ENCODE measurements at regions not wholly inside any gene's neighbourhood (a gene's known extent, or its start where the extent isn't known, plus 50 kb on each side); places are given as distances from the start of the nearest gene placed in this dataset.
"Not testable (repeated sequence)": the region's sequence is repeated elsewhere in the genome, so short reads cannot be mapped to it uniquely, and the experiment has no call there.

DNA sequence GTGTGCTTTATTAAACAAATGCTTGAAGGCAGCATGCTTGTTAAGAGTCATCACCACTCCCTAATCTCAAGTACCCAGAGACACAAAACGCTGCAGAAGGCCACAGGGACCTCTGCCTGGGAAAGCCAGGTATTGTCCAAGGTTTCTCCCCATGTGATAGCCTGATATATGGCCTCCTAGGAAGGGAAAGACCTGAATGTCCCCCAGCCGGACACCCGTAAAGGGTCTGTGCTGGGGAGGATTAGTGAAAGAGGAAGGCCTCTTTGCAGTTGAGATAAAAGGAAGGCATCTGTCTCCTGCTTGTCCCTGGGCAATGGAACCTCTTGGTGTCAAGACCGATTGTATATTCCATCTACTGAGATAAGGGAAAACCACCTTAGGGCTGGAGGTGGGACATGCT is 159.7 kb downstream of the ADRA2C start:
- not testable (repeated sequence) for FAIRE-seq; DNase-seq (ENCODE audit: low spot score)

DNA sequence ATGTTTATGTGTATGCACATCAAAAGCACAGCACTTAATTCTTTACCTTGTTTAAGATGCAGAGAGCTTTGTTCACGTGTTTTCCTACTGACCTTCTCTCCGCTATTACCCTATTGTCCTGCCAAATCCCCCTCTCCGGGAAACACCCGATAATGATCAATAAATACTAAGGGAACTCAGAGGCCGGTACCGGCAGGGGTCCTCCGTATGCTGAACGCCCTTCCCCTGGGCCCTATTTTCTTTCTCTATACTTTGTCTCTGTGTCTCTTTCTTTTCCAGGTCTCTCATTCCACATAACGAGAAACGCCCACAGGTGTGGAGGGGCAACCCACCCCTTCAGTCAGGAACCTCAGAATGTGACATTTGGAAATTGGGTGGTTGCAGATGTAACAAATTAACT is 160.1 kb downstream of the ADRA2C start:
- not testable (repeated sequence) for FAIRE-seq; DNase-seq (ENCODE audit: low spot score)

DNA sequence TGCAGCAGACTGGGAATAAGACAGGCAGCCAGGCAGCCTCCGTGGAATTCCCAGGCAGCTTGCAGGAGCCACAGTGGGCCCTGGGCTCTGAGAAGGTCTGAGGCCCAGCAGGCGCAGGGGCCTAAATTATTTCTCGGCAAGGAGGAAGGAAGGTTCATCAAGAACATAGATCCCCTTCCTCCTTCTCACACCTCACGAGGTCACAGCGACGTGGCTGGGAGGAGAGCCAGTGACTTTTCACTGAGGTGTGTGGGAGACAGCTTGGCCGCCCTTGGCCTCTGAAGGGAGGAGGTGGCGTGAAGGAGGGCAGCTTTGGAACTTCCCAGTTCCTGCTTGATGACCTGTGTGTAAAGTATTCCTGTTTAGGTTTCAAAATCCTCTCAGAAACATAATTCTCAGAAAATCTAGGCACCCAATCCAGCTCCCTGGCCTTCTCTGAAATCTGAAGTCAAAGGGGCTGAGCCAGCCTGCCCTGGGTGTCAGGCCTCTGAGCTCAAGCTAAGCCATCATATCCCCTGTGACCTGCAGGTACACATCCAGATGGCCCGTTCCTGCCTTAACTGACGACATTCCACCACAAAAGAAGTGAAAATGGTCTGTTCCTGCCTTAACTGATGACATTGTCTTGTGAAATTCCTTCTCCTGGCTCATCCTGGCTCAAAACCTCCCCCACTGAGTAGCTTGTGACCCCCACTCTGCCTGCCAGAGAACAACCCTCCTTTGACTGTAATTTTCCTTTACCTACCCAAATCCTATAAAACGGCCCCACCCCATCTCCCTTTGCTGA is 161.0 kb downstream of the ADRA2C start:
- DNase-seq (ENCODE audit: low spot score); FAIRE-seq: not testable (repeated sequence)

GRCh38 chr4:3929431-3929830 is 163.2 kb downstream of the ADRA2C start:
- FAIRE-seq; DNase-seq (ENCODE audit: low spot score): not testable (repeated sequence)

GRCh38 chr4:3932734-3933133 is 166.5 kb downstream of the ADRA2C start:
- FAIRE-seq; DNase-seq (ENCODE audit: low spot score): not testable (repeated sequence)

DNA sequence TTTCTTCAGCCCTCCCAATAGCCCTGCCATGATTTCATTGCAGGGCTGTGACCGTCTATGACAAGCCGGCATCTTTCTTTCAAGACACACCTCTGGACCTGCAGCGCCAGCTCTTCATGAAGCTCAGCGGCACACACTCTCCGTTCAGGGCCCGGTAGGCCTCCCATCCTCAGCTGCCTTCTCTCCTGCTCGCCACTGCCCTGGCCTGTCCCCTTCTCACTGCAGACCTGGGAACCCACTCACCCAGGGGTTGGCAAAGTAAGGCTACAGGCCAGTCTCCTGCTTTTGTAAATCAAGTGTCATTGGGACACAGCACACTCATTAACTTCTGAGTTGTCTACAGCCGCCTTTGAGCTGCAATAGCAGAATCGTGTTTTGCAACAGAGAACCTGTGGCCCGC is 169.2 kb downstream of the ADRA2C start:
- not testable (repeated sequence) for DNase-seq (ENCODE audit: low spot score); FAIRE-seq

DNA sequence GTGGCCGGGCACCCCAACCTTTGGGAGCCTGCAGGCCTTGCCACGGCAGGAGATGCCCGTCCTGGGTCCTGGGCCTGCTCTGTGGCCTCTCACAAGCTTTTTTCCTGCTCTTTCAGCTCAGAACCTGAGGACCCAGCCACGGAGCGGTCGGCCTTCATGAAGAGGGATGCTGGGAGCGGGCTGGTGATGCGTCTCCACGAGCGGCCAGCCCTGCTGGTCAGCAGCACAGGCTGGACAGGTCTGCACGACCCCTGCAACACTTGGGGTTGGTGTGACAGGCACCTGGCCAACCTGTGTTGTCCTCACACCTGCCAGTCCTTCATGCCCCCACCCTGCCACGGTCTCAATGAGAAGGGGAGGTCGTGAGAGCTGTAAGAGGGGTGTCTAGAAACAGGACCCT is 170.0 kb downstream of the ADRA2C start:
- no peak for FAIRE-seq
- no peak for DNase-seq (ENCODE audit: low spot score)

- FAIRE-seq; DNase-seq (ENCODE audit: low spot score): not testable (repeated sequence)
Observed at GRCh38 chr4:3937849-3938562, 171.8 kb downstream of the ADRA2C start.

DNA sequence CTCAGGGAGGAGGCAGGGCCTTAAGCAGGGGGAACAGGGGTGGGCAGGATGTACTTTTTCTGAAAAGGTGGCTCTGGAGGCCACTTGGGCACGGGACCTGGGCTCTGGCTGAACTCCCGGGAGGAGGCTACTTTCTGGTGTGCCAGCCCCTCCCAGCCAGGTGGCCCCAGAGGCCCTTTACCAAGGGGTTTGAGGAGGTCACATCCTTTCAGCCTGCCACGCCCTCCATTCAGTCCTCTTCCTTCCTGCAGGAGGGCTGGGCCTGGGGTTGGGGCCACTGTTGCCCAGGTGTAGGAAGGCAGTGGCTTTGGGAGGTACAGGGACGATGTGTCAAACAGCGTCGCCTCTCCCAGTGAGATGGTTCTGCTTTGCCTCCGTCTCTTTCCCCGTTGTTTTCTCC is 172.5 kb downstream of the ADRA2C start:
- FAIRE-seq; DNase-seq (ENCODE audit: low spot score): not testable (repeated sequence)

- not testable (repeated sequence) for FAIRE-seq; DNase-seq (ENCODE audit: low spot score)
Observed at GRCh38 chr4:3939954-3940591, 173.9 kb downstream of the ADRA2C start.

DNA sequence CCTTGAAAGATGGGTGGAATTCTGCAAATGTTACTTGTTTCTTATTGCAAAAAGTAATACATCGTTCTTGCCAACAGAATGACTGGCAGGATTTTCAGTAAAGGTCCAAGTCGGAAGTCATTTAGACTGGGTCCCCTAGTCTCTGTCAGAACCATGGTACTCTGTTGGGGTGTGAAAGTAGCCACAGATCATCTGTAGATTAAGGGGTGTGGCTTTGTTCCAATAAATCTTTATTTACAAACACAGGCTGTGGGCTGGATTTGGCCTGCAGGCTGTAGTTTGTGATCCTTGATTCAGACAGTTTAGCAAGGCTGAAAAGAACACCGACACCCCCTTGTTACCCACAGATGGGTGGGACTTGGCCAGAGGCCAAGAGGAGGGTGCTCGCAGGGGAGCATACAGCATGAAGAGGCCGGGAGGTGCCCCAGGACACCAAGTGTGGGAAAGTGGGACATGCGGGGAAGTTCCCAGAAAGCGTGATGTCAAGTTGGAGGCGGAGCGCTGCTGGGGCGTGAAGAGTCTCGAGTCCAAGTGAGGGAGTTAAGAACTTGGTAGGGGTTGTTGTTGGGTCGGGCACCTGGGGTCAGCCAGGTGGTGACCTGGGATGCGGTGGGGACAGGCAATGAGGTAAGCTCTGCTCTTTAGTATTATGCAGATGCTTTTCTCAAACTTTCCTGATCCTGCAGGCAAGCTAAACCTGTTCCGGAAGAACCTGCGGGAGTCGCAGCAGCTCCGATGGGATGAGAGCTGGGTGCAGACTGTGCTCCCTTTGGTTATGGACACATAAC is 175.7 kb downstream of the ADRA2C start:
- DNase-seq (ENCODE audit: low spot score); FAIRE-seq: not testable (repeated sequence)

- DNase-seq (ENCODE audit: low spot score), result peak; percentile 14
- not testable (repeated sequence) for FAIRE-seq
Observed at GRCh38 chr4:3942569-3942971, 176.4 kb downstream of the ADRA2C start.

GRCh38 chr4:3943051-3943450 is 176.9 kb downstream of the ADRA2C start:
- DNase-seq (ENCODE audit: low spot score); FAIRE-seq: not testable (repeated sequence)

DNA sequence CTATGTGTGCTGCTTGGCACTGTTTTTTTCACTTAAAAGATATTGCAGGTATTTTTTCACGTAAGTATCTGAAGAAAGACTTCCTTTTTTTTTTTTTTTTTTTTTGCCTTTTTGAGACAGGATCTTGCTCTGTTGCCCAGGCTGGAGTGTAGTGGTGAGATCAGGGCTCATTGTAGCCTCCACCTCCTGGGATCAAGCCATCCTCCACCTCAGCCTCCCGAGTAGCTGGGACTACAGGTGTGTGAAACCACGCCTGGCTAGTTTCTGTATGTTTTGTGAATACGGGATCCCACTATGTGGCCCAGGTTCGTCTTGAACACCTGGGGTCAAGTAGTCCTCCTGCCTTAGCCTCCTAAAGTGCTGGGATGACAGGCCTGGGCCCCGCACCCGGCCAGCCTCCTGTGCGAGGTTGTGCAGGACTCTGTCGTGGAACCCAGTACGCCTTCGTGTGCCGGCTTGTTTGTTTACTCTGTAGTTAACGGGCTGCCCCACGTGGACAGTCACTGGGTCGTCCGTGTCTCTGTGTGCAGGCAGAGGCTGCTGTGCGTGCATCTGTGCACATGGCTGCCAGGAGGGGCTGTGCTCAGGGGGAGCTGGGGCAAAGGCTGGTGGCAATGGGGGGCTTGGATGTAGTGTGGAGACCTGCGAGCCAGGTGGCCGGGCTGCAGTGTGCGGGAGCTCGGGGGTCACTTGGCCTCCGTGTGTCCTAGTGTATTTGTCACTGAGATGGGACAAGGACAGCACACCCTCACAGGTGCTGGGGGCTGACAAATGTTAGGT is 179.5 kb downstream of the ADRA2C start:
- FAIRE-seq, result no peak

GRCh38 chr4:3946553-3946952 is 180.4 kb downstream of the ADRA2C start:
- FAIRE-seq, result not testable (repeated sequence)

More for the DNA sequence above, 179.5 kb downstream of the ADRA2C start:
- no peak for DNase-seq (ENCODE audit: low spot score)

DNA sequence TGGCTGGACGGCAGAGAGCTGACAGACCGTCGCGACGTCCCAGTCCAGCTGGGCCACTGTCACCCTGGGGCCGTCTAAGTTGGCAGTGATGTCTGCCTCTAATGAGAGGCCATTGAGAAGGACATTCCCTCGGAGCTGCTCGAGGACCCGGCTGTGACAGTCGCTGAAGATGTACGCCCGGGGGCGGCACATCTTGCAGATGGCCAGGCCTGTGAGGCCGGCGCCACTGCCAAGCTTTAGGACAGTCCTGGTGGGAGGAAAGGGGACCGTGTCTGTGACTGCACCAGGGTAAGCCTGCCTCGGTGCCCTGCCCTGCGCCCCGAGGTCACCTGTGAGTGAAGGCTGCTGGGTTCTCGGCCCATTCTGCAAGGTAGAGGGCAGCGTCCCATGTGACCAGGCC is 181.6 kb downstream of the ADRA2C start:
- DNase-seq (ENCODE audit: low spot score); FAIRE-seq: not testable (repeated sequence)

More at GRCh38 chr4:3946553-3946952, 180.4 kb downstream of the ADRA2C start:
- DNase-seq (ENCODE audit: low spot score), result not testable (repeated sequence)

DNA sequence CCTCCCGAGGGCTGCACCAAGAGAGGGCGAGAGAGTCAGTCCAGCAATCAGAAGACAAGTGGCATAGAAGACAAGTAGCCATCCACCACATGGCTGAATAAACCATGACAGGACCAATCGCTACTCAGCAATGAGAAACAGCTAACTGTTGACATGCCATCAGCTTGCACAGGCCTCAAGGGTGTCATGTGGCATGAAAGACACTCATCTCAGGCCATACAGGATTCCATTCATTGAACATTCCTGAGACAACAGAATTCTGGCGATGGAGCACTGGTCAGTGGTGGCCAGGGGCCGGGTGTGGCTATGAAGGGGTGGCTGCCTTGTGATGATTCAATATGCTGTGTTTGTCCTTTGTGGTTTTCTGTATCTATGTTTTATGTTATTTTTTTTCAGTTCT is 182.0 kb downstream of the ADRA2C start:
- not testable (repeated sequence) for FAIRE-seq; DNase-seq (ENCODE audit: low spot score)

DNA sequence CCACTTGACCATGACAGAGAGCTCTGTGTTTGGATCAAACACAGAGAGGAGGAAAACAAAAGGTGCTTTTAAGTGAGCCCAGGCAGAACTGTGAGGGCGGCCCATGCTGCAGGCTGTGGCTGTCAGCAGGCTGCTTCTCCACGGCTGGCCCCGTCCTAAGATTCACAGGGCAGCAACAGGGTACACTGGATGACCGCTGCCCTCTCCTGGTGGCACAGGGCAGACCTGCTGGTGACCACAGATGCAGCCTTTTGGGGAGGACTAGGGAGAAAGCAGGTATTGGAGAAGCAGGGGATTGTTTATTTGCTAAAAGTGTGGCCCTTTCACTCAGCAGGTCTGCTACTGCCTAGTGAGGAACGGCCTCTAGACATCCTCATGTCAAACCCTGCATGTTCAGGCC is 183.7 kb downstream of the ADRA2C start:
- not testable (repeated sequence) for DNase-seq (ENCODE audit: low spot score); FAIRE-seq

DNA sequence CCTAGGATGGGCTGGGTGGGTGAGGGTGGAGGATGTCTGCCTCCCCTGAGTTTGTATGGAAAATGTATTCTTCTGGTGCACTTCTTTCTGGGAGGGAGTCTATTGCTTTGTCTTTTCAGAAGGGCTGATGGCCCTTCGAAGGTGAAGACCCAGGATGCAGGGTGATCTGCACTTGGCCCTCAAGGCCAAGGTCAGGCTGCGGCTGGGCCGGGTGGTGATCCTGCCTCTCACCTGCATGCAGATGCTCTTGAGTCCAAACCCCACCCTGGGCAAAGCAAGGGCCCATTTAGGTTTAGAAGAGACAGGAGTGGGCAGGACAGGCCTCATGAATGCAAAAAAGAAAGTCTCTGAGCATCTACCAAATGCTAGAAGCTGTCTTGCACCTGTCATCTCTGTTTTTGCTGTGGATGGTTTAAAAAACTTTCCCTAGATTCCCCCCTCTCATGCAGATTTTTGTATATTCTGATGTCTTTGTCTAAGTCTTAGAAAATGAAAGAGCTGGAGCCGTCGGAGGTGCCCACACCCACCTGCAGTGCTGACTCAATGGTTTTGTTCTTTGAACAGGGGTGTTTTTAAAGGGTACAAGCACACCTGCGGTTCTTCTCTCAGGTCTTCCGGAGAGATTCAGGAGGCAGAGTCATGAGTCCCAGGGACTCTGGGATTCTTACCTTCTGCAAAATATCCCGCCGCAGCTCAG is 186.4 kb downstream of the ADRA2C start:
- DNase-seq (ENCODE audit: low spot score); FAIRE-seq: not testable (repeated sequence)

All from urothelium cell line (cell line).